Tibial nerve (tissue), 4 donors: ENCODE measurements at regions not wholly inside any gene's neighbourhood (a gene's known extent, or its start where the extent isn't known, plus 50 kb on each side); places are given as distances from the start of the nearest gene placed in this dataset.
"Not testable (repeated sequence)": the region's sequence is repeated elsewhere in the genome, so short reads cannot be mapped to it uniquely, and the experiment has no call there.

ENCODE experiments used
- DNase-seq, 2 donors: peaks; one replicate each; pipeline ENCODE4 v3.0.0-alpha.2; 2019; ENCODE audit warnings: low spot score in 2 of 2
- H3K27ac ChIP-seq, 4 donors: fragments of 200-600 bp; sonication (generic) in 3 of 4; one replicate each; pipeline ENCODE4 v1.5.1; 2017 to 2019; ENCODE audit warnings: mild to moderate bottlenecking in 1 of 4
- H3K27me3 ChIP-seq, 2 donors: fragments of 200-600 bp; sonication (generic) in 1 of 2; one replicate each; pipeline versions ENCODE4 v1.5.1 to v1.6.0; 2017 to 2019
- H3K36me3 ChIP-seq, 3 donors: fragments of 200-600 bp; sonication (generic); one replicate each; pipeline ENCODE4 v1.5.1; 2018 to 2019
- H3K4me1 ChIP-seq, 4 donors: fragments of 200-600 bp; sonication (generic) in 3 of 4; one replicate each; pipeline ENCODE4 v1.5.1; 2017 to 2019
- H3K4me3 ChIP-seq, 4 donors: fragments of 200-600 bp; sonication (generic) in 3 of 4; one replicate each; pipeline ENCODE4 v1.5.1; 2017 to 2019; ENCODE audit warnings: mild to moderate bottlenecking in 1 of 4, moderate library complexity in 1 of 4
- H3K9me3 ChIP-seq, 4 donors: fragments of 200-600 bp; sonication (generic) in 3 of 4; one replicate each; pipeline ENCODE4 v1.5.1; 2017 to 2019
- EP300 ChIP-seq, 2 donors: sonication (generic); formaldehyde crosslinking; IDR thresholded peaks; one replicate each; pipeline ENCODE4 v1.6.1; 2017; ENCODE audit warnings: antibody characterized with exemption in 2 of 2, mild to moderate bottlenecking in 1 of 2
- POLR2A ChIP-seq, 2 donors: fragments of 450-650 bp; IDR thresholded peaks; one replicate each; pipeline ENCODE4 v1.6.1; 2017; ENCODE audit warnings: antibody characterized with exemption in 2 of 2, mild to moderate bottlenecking in 2 of 2, moderate library complexity in 2 of 2
- WGBS, 2 donors: methylation state at CpG; one replicate each; pipeline ENCODE4 v1.1.5; 2018; 5-methylcytosine and 5-hydroxymethylcytosine counted together
- TF ChIP-seq, protein P1 (sequence below), 5 experiments: fragments of 200-600 bp in 3 of 5; fragments of 450-650 bp in 2 of 5; sonication (generic) in 3 of 5; IDR thresholded peaks; one replicate each; pipeline ENCODE4 v1.5.1; 2016 to 2019; ENCODE audit warnings: antibody characterized with exemption in 5 of 5, mild to moderate bottlenecking in 3 of 5, moderate library complexity in 2 of 5

DNA sequence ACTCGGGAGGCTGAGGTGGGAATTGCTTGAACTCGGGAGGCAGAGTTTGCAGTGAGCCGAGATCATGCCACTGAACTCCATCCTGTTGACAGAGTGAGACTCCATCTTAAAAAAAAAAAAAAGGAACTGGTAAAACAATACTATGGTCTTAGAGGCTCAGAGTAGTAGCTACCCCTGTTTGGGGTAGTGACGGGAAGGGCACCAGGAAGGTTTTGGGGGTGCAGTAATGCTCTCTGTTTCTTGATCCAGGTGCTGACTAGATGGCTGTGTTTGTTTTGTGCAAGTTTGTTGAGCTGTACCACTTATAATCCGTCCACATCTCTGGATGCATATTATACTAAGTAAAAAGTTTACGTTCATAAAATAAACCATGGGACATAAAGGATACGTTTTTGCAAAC, 765.8 kb upstream of the TPTE start:
- TF ChIP-seq, protein P1, sequence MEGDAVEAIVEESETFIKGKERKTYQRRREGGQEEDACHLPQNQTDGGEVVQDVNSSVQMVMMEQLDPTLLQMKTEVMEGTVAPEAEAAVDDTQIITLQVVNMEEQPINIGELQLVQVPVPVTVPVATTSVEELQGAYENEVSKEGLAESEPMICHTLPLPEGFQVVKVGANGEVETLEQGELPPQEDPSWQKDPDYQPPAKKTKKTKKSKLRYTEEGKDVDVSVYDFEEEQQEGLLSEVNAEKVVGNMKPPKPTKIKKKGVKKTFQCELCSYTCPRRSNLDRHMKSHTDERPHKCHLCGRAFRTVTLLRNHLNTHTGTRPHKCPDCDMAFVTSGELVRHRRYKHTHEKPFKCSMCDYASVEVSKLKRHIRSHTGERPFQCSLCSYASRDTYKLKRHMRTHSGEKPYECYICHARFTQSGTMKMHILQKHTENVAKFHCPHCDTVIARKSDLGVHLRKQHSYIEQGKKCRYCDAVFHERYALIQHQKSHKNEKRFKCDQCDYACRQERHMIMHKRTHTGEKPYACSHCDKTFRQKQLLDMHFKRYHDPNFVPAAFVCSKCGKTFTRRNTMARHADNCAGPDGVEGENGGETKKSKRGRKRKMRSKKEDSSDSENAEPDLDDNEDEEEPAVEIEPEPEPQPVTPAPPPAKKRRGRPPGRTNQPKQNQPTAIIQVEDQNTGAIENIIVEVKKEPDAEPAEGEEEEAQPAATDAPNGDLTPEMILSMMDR (IDR thresholded peaks at IDR 0.05) = no peak
- TF ChIP-seq POLR2A (IDR thresholded peaks at IDR 0.05) (no peak), EP300 (IDR thresholded peaks at IDR 0.05) (no peak)
- Histone ChIP-seq H3K27me3 (no peaks in the 10 kb centered on the region), H3K9me3 (peaks cover 0 to 22% (median 0%) of the 10 kb centered on the region in 4 donors), H3K4me1 (no peaks in the 10 kb centered on the region), H3K27ac (no peak overlapping the region), H3K36me3 (no peaks in the 10 kb centered on the region), H3K4me3 (no peak overlapping the region)
- WGBS, 2 donors = 59 to 62% methylated on average over 7 of the region's 7 CpGs
- DNase-seq = no peak

DNA sequence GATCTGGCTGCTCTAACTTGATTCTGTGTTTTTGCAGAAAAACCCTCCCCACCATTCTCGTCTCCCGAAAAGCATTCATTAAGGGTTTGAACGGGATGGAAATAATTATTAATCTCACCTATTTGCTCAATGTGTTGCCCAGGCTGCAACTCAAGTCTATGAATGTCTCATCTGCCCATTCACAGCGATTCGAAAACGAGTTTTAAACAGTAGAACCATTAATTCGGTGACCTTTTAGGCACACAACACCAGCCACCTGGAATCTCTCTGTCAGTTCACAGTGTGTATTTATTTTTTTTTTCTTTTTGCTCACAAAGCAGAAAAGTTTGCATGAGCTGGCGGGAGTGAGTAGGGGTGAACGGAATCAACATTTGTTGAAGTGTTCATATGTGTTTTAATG, 764.7 kb upstream of the TPTE start:
- no peaks in the 10 kb centered on the region for H3K27me3 ChIP-seq
- peaks cover 0 to 19% (median 0%) of the 10 kb centered on the region in 4 donors for H3K9me3 ChIP-seq
- H3K27ac ChIP-seq = no peak overlapping the region
- no peak overlapping the region for H3K4me3 ChIP-seq
- no peak for DNase-seq
- H3K4me1 ChIP-seq = no peaks in the 10 kb centered on the region
- no peak for TF ChIP-seq POLR2A (IDR thresholded peaks at IDR 0.05)
- no peak for TF ChIP-seq EP300 (IDR thresholded peaks at IDR 0.05)
- TF ChIP-seq, protein P1 (IDR thresholded peaks at IDR 0.05) = no peak
- WGBS, 2 donors = 70 to 77% methylated on average over 9 of the region's 9 CpGs
- H3K36me3 ChIP-seq = no peaks in the 10 kb centered on the region

DNA sequence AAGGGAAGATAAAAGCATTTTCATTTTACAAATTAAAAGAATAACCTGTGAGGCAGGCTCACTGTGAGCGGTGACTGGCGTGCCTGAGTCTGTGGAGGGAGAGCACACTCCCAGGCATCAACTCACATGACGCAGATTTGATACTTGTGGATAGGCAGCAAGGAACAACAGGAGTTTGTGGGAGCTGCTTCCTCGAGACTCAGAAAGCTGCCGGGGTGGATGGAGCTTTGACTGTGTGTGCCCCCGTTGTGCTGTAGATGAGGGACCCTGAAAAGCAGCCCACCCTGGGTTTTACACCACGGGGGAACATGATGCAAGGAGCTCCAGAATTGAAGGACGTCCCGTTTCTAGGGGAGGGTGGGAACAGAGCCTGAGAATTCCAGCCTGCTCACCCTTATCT, 764.3 kb upstream of the TPTE start:
- not testable (repeated sequence) for DNase-seq, H3K27me3 ChIP-seq
- 55 to 63% methylated on average over 9 of the region's 9 CpGs for WGBS, 2 donors

DNA sequence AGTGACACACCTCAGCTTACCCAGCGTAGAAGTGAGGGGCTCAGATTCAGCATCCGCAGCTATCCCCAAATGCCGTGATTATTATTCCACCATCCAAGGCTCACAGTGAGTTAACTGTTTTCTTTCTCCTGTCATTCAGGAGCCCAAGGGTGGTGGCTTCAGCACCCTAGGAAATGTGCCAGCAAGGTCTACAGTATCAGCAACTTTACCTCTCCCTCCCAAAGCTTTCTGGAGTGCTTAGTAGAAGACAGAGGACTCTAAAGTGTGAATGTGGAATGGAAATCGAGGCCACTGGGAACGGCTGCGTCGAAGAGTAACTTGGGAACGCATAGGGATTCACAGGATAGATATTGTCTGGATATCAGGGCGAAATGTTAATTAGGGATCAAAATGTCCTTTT, 763.8 kb upstream of the TPTE start:
- not testable (repeated sequence) for H3K4me3 ChIP-seq, H3K27ac ChIP-seq, H3K36me3 ChIP-seq, DNase-seq, H3K4me1 ChIP-seq, H3K27me3 ChIP-seq
- peaks cover 0 to 19% (median 0%) of the 10 kb centered on the region in 4 donors for H3K9me3 ChIP-seq
- WGBS, 2 donors = 74 to 83% methylated on average over 9 of the region's 9 CpGs

More for the DNA sequence above, 764.3 kb upstream of the TPTE start:
- H3K9me3 ChIP-seq = peaks cover 0 to 19% (median 0%) of the 10 kb centered on the region in 4 donors
- not testable (repeated sequence) for H3K4me3 ChIP-seq, H3K36me3 ChIP-seq, H3K4me1 ChIP-seq, H3K27ac ChIP-seq

DNA sequence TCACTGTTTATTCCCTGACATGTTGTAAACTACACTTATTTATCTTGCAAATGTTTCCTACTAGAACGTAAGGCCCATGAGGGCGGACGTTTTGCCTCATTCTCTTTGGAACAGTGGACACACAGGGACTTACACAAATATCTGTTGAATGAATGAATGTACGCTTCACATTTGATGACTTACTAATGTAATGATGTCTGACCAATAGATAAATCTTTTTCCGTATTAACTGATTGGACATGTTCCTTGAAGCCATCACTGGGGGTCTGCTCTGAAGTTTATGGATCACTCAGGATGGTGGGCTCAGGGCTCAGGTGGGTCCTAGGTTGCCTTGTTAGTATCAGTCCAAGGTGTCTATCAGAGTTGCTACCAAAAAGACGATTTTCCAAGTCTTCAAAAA, 763.2 kb upstream of the TPTE start:
- no peaks in the 10 kb centered on the region for H3K36me3 ChIP-seq
- WGBS, 2 donors = 67 to 68% methylated on average over 6 of the region's 6 CpGs
- no peaks in the 10 kb centered on the region for H3K4me1 ChIP-seq
- DNase-seq = no peak
- TF ChIP-seq, protein P1 (IDR thresholded peaks at IDR 0.05) = no peak
- TF ChIP-seq POLR2A (IDR thresholded peaks at IDR 0.05) = no peak
- TF ChIP-seq EP300 (IDR thresholded peaks at IDR 0.05) = no peak
- no peak overlapping the region for H3K4me3 ChIP-seq
- no peaks in the 10 kb centered on the region for H3K27me3 ChIP-seq
- peaks cover 0 to 19% (median 0%) of the 10 kb centered on the region in 4 donors for H3K9me3 ChIP-seq
- H3K27ac ChIP-seq = no peak overlapping the region

DNA sequence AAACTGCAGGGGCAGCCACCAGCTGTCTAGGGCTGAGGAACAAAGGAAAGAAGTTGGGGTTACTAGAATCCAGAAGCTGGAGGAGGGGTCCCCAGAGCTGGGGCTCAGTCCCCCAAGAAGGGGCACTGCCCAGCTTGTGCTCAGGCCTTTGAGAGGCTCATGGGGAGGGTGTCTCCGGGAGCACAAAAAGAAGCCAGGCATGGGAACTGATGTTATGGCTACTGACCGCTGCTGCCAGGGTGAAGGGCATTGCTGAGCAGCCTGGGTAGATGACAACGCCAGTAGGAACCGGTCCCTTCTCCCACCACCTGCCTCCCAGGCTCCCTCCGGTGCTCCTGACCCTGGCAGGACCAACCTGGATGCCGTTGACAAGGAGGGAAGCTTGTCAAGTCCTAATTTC, 762.5 kb upstream of the TPTE start:
- H3K9me3 ChIP-seq = peaks cover 0 to 27% (median 0%) of the 10 kb centered on the region in 4 donors
- H3K4me1 ChIP-seq = no peaks in the 10 kb centered on the region
- TF ChIP-seq, protein P1 (IDR thresholded peaks at IDR 0.05) = no peak
- TF ChIP-seq EP300 (IDR thresholded peaks at IDR 0.05) (no peak), POLR2A (IDR thresholded peaks at IDR 0.05) (no peak)
- no peak overlapping the region for H3K27ac ChIP-seq
- H3K4me3 ChIP-seq = no peak overlapping the region
- H3K36me3 ChIP-seq = no peaks in the 10 kb centered on the region
- DNase-seq = no peak
- H3K27me3 ChIP-seq = no peaks in the 10 kb centered on the region
- WGBS, 2 donors = 61 to 67% methylated on average over 6 of the region's 6 CpGs
